ENCODE measurements at regions not wholly inside any gene's neighbourhood (a gene's known extent, or its start where the extent isn't known, plus 50 kb on each side); places are given as distances from the start of the nearest gene placed in this dataset.

GRCh38 chr2:117485588-117485987 is 328.9 kb upstream of the DDX18 start:
- no peak overlapping the region for H3K27ac ChIP-seq (ENCODE audit: insufficient read depth, low read depth, low read length)
- H2AFZ ChIP-seq (ENCODE audit: low read depth, low read length) = no peak overlapping the region
- H3K27me3 ChIP-seq (ENCODE audit: control insufficient read depth in 2 of 2, insufficient read depth in 2 of 2, low read length in 2 of 2) = no peaks in the 10 kb centered on the region
- BruUV-seq (replicated peaks) = no TSS peak
- peaks cover 2% of the 10 kb centered on the region for H3K9me3 ChIP-seq (replicated peaks; ENCODE audit: control insufficient read depth, insufficient read depth, low read length)
- H3K4me1 ChIP-seq (ENCODE audit: control insufficient read depth, extremely low read depth, insufficient read depth, low read length) = no peaks in the 10 kb centered on the region
- TF ChIP-seq CTCF (IDR thresholded peaks at IDR 0.05; ENCODE audit: extremely low read depth in 1 of 2, insufficient read depth in 1 of 2, low read depth in 1 of 2, low read length in 2 of 2) (no peak), MYC (IDR thresholded peaks at IDR 0.05; ENCODE audit: low read depth, low read length) (no peak), GATA2 (IDR thresholded peaks at IDR 0.05; ENCODE audit: insufficient read depth, insufficient read length, low read depth, low read length) (no peak)
- no peak for FAIRE-seq
- H3K4me3 ChIP-seq (replicated peaks in 1 of 3; ENCODE audit: insufficient read depth in 1 of 3, low read depth in 1 of 3, low read length in 3 of 3) = no peak overlapping the region
- H3K9me1 ChIP-seq (replicated peaks; ENCODE audit: control insufficient read depth, extremely low read depth, insufficient read depth, low read length) = no peaks in the 10 kb centered on the region
- no peaks in the 10 kb centered on the region for H3K79me2 ChIP-seq (ENCODE audit: control insufficient read depth, insufficient read depth, low read length)
- CTCF ChIA-PET = no interaction called here
- H3K36me3 ChIP-seq (ENCODE audit: control insufficient read depth in 2 of 2, extremely low read depth in 1 of 2, insufficient read depth in 2 of 2, low read length in 2 of 2) = no peaks in the 10 kb centered on the region
- POLR2A ChIA-PET = no interaction called here
- no peak overlapping the region for H3K4me2 ChIP-seq (ENCODE audit: insufficient read depth, low read length)
- no peak overlapping the region for H3K9ac ChIP-seq (replicated peaks; ENCODE audit: extremely low read depth, insufficient read depth, low read length)
- DNase-seq (ENCODE audit: low read depth, low spot score) = no peak
- H4K20me1 ChIP-seq (replicated peaks; ENCODE audit: control insufficient read depth, extremely low read depth, insufficient read depth, low read length) = no peaks in the 10 kb centered on the region
- intact Hi-C loops (cut with micrococcal nuclease) = no loop called here
- dilution Hi-C loops (cut with MboI; ENCODE audit: extremely low pct_ligation_motif_present, low sequenced_read_pairs) = no loop called here

DNA sequence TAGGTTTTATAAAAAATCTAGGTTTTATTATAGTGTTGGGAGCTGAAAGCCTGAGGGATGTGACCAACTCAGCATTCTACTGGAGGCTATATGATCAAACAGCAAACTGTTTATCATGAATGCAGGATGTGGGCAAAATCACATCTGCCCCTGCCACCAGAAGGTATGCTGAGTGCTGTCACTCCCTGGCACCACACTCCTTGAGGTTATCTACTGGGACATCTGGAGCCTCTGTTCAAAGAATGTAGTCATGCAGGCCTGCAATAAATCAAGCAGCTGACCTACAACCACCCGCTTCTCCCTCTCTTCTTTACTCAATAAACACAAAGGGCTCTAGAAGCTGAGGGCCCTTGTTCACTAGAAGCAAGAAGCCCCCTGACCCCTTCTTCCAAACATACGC is 328.4 kb upstream of the DDX18 start:
- dilution Hi-C loops (cut with MboI; ENCODE audit: extremely low pct_ligation_motif_present, low sequenced_read_pairs) = no loop called here

More for the DNA sequence above, 328.4 kb upstream of the DDX18 start:
- H3K36me3 ChIP-seq (ENCODE audit: control insufficient read depth in 2 of 2, extremely low read depth in 1 of 2, insufficient read depth in 2 of 2, low read length in 2 of 2) = no peaks in the 10 kb centered on the region
- FAIRE-seq (no peak), DNase-seq (ENCODE audit: low read depth, low spot score) (no peak)
- H4K20me1 ChIP-seq (replicated peaks; ENCODE audit: control insufficient read depth, extremely low read depth, insufficient read depth, low read length) = no peaks in the 10 kb centered on the region
- no peak overlapping the region for H3K9ac ChIP-seq (replicated peaks; ENCODE audit: extremely low read depth, insufficient read depth, low read length)
- H3K9me1 ChIP-seq (replicated peaks; ENCODE audit: control insufficient read depth, extremely low read depth, insufficient read depth, low read length) = no peaks in the 10 kb centered on the region
- ChIA-PET POLR2A (no interaction called here), CTCF (no interaction called here)
- H3K4me3 ChIP-seq (replicated peaks in 1 of 3; ENCODE audit: insufficient read depth in 1 of 3, low read depth in 1 of 3, low read length in 3 of 3) = no peak overlapping the region
- peaks cover 2% of the 10 kb centered on the region for H3K9me3 ChIP-seq (replicated peaks; ENCODE audit: control insufficient read depth, insufficient read depth, low read length)
- H3K4me2 ChIP-seq (ENCODE audit: insufficient read depth, low read length) = no peak overlapping the region
- intact Hi-C loops (cut with micrococcal nuclease) = no loop called here
- no peaks in the 10 kb centered on the region for H3K27me3 ChIP-seq (ENCODE audit: control insufficient read depth in 2 of 2, insufficient read depth in 2 of 2, low read length in 2 of 2)
- H3K79me2 ChIP-seq (ENCODE audit: control insufficient read depth, insufficient read depth, low read length) = no peaks in the 10 kb centered on the region
- no TSS peak for BruUV-seq (replicated peaks)
- H3K27ac ChIP-seq (ENCODE audit: insufficient read depth, low read depth, low read length) = no peak overlapping the region
- no peaks in the 10 kb centered on the region for H3K4me1 ChIP-seq (ENCODE audit: control insufficient read depth, extremely low read depth, insufficient read depth, low read length)
- no peak for TF ChIP-seq JUN (IDR thresholded peaks at IDR 0.05; ENCODE audit: borderline replicate concordance, insufficient read depth, insufficient read length, low read depth)
- TF ChIP-seq POLR2AphosphoS5 (IDR thresholded peaks at IDR 0.05; ENCODE audit: insufficient read depth, low read depth, low read length) = no peak
- no peak for TF ChIP-seq EZH2 (IDR thresholded peaks at IDR 0.05; ENCODE audit: borderline replicate concordance, low read depth, low read length, severe bottlenecking)
- TF ChIP-seq POLR2A (IDR thresholded peaks at IDR 0.05; ENCODE audit: low read depth, low read length) = no peak
- TF ChIP-seq, protein P1, sequence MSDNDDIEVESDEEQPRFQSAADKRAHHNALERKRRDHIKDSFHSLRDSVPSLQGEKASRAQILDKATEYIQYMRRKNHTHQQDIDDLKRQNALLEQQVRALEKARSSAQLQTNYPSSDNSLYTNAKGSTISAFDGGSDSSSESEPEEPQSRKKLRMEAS (IDR thresholded peaks at IDR 0.05; ENCODE audit: insufficient read depth, insufficient read length) = no peak
- no peak for TF ChIP-seq MYC (IDR thresholded peaks at IDR 0.05; ENCODE audit: low read depth, low read length)
- no peak for TF ChIP-seq FOS (IDR thresholded peaks at IDR 0.05; ENCODE audit: borderline replicate concordance, insufficient read depth, low read length)
- TF ChIP-seq CTCF (IDR thresholded peaks at IDR 0.05; ENCODE audit: extremely low read depth in 1 of 2, insufficient read depth in 1 of 2, low read depth in 1 of 2, low read length in 2 of 2) = no peak
- TF ChIP-seq GATA2 (IDR thresholded peaks at IDR 0.05; ENCODE audit: insufficient read depth, insufficient read length, low read depth, low read length) = no peak
- no peak overlapping the region for H2AFZ ChIP-seq (ENCODE audit: low read depth, low read length)
